Chondrocyte (in vitro differentiated cells): ENCODE measurements at regions not wholly inside any gene's neighbourhood (a gene's known extent, or its start where the extent isn't known, plus 50 kb on each side); places are given as distances from the start of the nearest gene placed in this dataset.

Experiments used
- DNase-seq: peaks from one replicate; pipeline ENCODE4 v3.0.0; 2021; ENCODE audit warnings: mixed read lengths, low spot score
- H3K27ac Mint-ChIP-seq: one replicate; pipeline ENCODE4 v1.8.0; 2021; ENCODE audit warnings: mild to moderate bottlenecking, moderate library complexity, mixed read lengths; ENCODE audit not compliant: unreplicated experiment
- H3K27me3 Mint-ChIP-seq: 2 replicates; pipeline ENCODE4 v1.8.0; 2021; ENCODE audit warnings: low read depth, mixed read lengths
- H3K36me3 Mint-ChIP-seq: 2 replicates; pipeline ENCODE4 v1.8.0; 2021; ENCODE audit warnings: low read depth, mixed read lengths
- H3K4me1 Mint-ChIP-seq: 2 replicates; pipeline ENCODE4 v1.8.0; 2021; ENCODE audit warnings: low read depth, mild to moderate bottlenecking, mixed read lengths
- H3K4me3 Mint-ChIP-seq: one replicate; pipeline ENCODE4 v1.8.0; 2021; ENCODE audit warnings: mild to moderate bottlenecking, moderate library complexity, mixed read lengths; ENCODE audit not compliant: unreplicated experiment
- H3K9me3 Mint-ChIP-seq: 2 replicates; pipeline ENCODE4 v1.8.0; 2021; ENCODE audit warnings: low read depth, mixed read lengths
- TF ChIP-seq, protein P1 (sequence below): fragments of 200-600 bp; sonication (generic); IDR thresholded peaks from 2 replicates; pipeline ENCODE4 v1.5.0; 2021; ENCODE audit warnings: antibody characterized with exemption, mild to moderate bottlenecking, moderate library complexity

- no peaks in the 10 kb centered on the region for H3K9me3 Mint-ChIP-seq
- peaks cover 3% of the 10 kb centered on the region for H3K4me1 Mint-ChIP-seq
- no peaks in the 10 kb centered on the region for H3K36me3 Mint-ChIP-seq
- TF ChIP-seq, protein P1, sequence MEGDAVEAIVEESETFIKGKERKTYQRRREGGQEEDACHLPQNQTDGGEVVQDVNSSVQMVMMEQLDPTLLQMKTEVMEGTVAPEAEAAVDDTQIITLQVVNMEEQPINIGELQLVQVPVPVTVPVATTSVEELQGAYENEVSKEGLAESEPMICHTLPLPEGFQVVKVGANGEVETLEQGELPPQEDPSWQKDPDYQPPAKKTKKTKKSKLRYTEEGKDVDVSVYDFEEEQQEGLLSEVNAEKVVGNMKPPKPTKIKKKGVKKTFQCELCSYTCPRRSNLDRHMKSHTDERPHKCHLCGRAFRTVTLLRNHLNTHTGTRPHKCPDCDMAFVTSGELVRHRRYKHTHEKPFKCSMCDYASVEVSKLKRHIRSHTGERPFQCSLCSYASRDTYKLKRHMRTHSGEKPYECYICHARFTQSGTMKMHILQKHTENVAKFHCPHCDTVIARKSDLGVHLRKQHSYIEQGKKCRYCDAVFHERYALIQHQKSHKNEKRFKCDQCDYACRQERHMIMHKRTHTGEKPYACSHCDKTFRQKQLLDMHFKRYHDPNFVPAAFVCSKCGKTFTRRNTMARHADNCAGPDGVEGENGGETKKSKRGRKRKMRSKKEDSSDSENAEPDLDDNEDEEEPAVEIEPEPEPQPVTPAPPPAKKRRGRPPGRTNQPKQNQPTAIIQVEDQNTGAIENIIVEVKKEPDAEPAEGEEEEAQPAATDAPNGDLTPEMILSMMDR, result no peak
- H3K4me3 Mint-ChIP-seq, result no peak overlapping the region
- H3K27me3 Mint-ChIP-seq, result peaks cover 5% of the 10 kb centered on the region
- no peak for DNase-seq
- H3K27ac Mint-ChIP-seq, result no peak overlapping the region
These were observed 392.7 kb upstream of the HTR2A start for GRCh38 chr13:47289567-47289966.

DNA sequence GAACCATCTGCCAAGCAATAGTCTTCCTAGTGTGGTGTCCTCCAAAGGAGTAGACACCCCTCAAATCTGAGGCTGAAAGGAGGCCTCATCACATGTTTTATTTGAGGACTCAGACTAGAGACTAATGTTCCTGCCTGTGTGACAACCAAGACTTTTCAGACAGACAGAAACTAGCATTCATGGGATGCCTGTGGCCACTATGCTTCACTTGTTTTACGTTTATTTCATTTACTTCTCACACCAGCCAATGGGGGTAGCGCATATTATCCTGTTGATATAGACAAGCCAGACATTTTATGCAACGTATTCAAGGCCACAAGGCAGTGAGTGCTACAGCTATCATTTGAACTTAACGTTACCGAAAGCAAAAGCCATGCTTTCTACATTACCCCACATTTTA, 391.7 kb upstream of the HTR2A start:
- H3K4me1 Mint-ChIP-seq, result peaks cover 3% of the 10 kb centered on the region
- H3K27ac Mint-ChIP-seq, result no peak overlapping the region
- TF ChIP-seq, protein P1, result no peak
- no peak for DNase-seq
- no peaks in the 10 kb centered on the region for H3K36me3 Mint-ChIP-seq
- no peaks in the 10 kb centered on the region for H3K9me3 Mint-ChIP-seq
- peaks cover 6% of the 10 kb centered on the region for H3K27me3 Mint-ChIP-seq
- H3K4me3 Mint-ChIP-seq, result no peak overlapping the region

GRCh38 chr13:47287291-47287751, 390.5 kb upstream of the HTR2A start:
- Mint-ChIP-seq H3K36me3 (no peaks in the 10 kb centered on the region), H3K4me3 (no peak overlapping the region), H3K4me1 (peaks cover 3% of the 10 kb centered on the region), H3K9me3 (no peaks in the 10 kb centered on the region), H3K27ac (no peak overlapping the region), H3K27me3 (peaks cover 7% of the 10 kb centered on the region)
- TF ChIP-seq, protein P1, result no peak
- DNase-seq, result no peak

GRCh38 chr13:47281991-47282390, 385.1 kb upstream of the HTR2A start:
- no peak for DNase-seq
- Mint-ChIP-seq H3K9me3 (no peaks in the 10 kb centered on the region), H3K4me1 (no peaks in the 10 kb centered on the region), H3K27ac (no peak overlapping the region), H3K27me3 (peaks cover 9% of the 10 kb centered on the region), H3K4me3 (no peak overlapping the region), H3K36me3 (no peaks in the 10 kb centered on the region)
- TF ChIP-seq, protein P1, result no peak

- Mint-ChIP-seq H3K36me3 (no peaks in the 10 kb centered on the region), H3K4me1 (no peaks in the 10 kb centered on the region), H3K4me3 (no peak overlapping the region), H3K9me3 (no peaks in the 10 kb centered on the region), H3K27ac (no peak overlapping the region), H3K27me3 (peaks cover 11% of the 10 kb centered on the region)
- TF ChIP-seq, protein P1, result no peak
- DNase-seq, result no peak
These were observed 383.1 kb upstream of the HTR2A start for GRCh38 chr13:47279920-47280319.
